ENCODE measurements at regions not wholly inside any gene's neighbourhood (a gene's known extent, or its start where the extent isn't known, plus 50 kb on each side); places are given as distances from the start of the nearest gene placed in this dataset.

DNA sequence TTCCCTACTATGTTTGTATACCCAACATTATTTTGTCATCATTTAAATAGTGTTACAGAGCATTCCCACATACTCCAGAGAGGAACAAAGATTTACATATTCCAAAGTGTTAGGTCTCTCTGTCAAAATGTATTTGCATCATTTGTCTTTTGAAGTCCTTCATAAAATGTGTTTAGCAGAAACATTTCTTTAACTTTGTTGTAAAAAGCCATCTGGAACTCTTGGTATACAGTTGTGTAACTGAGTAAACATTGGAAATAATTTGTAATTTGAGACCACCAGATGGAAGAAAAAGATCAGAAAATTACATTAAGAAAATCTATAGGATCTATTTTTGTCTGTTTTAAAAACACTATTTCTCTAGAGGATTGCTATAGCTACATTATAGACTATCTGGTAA, 56.6 kb upstream of the ALB start (continued):
- TF ChIP-seq, protein P1, sequence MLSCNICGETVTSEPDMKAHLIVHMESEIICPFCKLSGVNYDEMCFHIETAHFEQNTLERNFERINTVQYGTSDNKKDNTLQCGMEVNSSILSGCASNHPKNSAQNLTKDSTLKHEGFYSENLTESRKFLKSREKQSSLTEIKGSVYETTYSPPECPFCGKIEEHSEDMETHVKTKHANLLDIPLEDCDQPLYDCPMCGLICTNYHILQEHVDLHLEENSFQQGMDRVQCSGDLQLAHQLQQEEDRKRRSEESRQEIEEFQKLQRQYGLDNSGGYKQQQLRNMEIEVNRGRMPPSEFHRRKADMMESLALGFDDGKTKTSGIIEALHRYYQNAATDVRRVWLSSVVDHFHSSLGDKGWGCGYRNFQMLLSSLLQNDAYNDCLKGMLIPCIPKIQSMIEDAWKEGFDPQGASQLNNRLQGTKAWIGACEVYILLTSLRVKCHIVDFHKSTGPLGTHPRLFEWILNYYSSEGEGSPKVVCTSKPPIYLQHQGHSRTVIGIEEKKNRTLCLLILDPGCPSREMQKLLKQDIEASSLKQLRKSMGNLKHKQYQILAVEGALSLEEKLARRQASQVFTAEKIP (CRISPR knock-in tag; IDR thresholded peaks at IDR 0.05; ENCODE audit: borderline replicate concordance) = no peak
- peak; percentile 5 for TF ChIP-seq ASH2L (IDR thresholded peaks at IDR 0.05; ENCODE audit: insufficient read length, low read depth, low read length)
- TF ChIP-seq ZNF737 (CRISPR knock-in tag; IDR thresholded peaks at IDR 0.05; ENCODE audit: borderline replicate concordance) = no peak
- no peak for TF ChIP-seq ELF1 (CRISPR knock-in tag; IDR thresholded peaks at IDR 0.05)
- no peak for TF ChIP-seq MEIS2 (CRISPR knock-in tag; IDR thresholded peaks at IDR 0.05)
- no peak for TF ChIP-seq ZNF569 (CRISPR knock-in tag; IDR thresholded peaks at IDR 0.05; ENCODE audit: borderline replicate concordance)
- TF ChIP-seq, protein P2, sequence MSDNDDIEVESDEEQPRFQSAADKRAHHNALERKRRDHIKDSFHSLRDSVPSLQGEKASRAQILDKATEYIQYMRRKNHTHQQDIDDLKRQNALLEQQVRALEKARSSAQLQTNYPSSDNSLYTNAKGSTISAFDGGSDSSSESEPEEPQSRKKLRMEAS (IDR thresholded peaks at IDR 0.05) = no peak
- no peak for TF ChIP-seq SMARCE1 (IDR thresholded peaks at IDR 0.05; ENCODE audit: borderline replicate concordance)
- TF ChIP-seq RBFOX2 (IDR thresholded peaks at IDR 0.05; ENCODE audit: low read depth, low read length) = no peak
- no peak for TF ChIP-seq ONECUT2 (CRISPR knock-in tag; IDR thresholded peaks at IDR 0.05)
- TF ChIP-seq, protein P3, sequence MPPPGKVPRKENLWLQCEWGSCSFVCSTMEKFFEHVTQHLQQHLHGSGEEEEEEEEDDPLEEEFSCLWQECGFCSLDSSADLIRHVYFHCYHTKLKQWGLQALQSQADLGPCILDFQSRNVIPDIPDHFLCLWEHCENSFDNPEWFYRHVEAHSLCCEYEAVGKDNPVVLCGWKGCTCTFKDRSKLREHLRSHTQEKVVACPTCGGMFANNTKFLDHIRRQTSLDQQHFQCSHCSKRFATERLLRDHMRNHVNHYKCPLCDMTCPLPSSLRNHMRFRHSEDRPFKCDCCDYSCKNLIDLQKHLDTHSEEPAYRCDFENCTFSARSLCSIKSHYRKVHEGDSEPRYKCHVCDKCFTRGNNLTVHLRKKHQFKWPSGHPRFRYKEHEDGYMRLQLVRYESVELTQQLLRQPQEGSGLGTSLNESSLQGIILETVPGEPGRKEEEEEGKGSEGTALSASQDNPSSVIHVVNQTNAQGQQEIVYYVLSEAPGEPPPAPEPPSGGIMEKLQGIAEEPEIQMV (CRISPR knock-in tag; IDR thresholded peaks at IDR 0.05; ENCODE audit: low read depth) = no peak
- TF ChIP-seq ARNT2 (CRISPR knock-in tag; IDR thresholded peaks at IDR 0.05; ENCODE audit: low read depth) = no peak
- no peak for TF ChIP-seq ZNF207 (IDR thresholded peaks at IDR 0.05; ENCODE audit: borderline replicate concordance)
- TF ChIP-seq GATAD2A (CRISPR knock-in tag; IDR thresholded peaks at IDR 0.05) = peak; percentile 87
- no peak; the same call in 1 of the 2 replicates for TF ChIP-seq RCOR2 (CRISPR knock-in tag; IDR thresholded peaks at IDR 0.05)
- no peak for TF ChIP-seq YEATS4 (CRISPR knock-in tag; IDR thresholded peaks at IDR 0.05; ENCODE audit: borderline replicate concordance)
- TF ChIP-seq, protein P4, sequence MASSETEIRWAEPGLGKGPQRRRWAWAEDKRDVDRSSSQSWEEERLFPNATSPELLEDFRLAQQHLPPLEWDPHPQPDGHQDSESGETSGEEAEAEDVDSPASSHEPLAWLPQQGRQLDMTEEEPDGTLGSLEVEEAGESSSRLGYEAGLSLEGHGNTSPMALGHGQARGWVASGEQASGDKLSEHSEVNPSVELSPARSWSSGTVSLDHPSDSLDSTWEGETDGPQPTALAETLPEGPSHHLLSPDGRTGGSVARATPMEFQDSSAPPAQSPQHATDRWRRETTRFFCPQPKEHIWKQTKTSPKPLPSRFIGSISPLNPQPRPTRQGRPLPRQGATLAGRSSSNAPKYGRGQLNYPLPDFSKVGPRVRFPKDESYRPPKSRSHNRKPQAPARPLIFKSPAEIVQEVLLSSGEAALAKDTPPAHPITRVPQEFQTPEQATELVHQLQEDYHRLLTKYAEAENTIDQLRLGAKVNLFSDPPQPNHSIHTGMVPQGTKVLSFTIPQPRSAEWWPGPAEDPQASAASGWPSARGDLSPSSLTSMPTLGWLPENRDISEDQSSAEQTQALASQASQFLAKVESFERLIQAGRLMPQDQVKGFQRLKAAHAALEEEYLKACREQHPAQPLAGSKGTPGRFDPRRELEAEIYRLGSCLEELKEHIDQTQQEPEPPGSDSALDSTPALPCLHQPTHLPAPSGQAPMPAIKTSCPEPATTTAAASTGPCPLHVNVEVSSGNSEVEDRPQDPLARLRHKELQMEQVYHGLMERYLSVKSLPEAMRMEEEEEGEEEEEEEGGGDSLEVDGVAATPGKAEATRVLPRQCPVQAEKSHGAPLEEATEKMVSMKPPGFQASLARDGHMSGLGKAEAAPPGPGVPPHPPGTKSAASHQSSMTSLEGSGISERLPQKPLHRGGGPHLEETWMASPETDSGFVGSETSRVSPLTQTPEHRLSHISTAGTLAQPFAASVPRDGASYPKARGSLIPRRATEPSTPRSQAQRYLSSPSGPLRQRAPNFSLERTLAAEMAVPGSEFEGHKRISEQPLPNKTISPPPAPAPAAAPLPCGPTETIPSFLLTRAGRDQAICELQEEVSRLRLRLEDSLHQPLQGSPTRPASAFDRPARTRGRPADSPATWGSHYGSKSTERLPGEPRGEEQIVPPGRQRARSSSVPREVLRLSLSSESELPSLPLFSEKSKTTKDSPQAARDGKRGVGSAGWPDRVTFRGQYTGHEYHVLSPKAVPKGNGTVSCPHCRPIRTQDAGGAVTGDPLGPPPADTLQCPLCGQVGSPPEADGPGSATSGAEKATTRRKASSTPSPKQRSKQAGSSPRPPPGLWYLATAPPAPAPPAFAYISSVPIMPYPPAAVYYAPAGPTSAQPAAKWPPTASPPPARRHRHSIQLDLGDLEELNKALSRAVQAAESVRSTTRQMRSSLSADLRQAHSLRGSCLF (CRISPR knock-in tag; IDR thresholded peaks at IDR 0.05; ENCODE audit: borderline replicate concordance) = no peak
- no peak for TF ChIP-seq GATAD1 (CRISPR knock-in tag; IDR thresholded peaks at IDR 0.05)
- TF ChIP-seq FOXP1 (IDR thresholded peaks at IDR 0.05) = no peak
- peak; percentile 65 for TF ChIP-seq FOXP1 (CRISPR knock-in tag; IDR thresholded peaks at IDR 0.05)
- no peak for TF ChIP-seq PLRG1 (conservative IDR thresholded peaks at IDR 0.05)
- TF ChIP-seq NFIC (IDR thresholded peaks at IDR 0.05; ENCODE audit: low read length) = peak; percentile 65; the same call in 1 of the 2 replicates
- TF ChIP-seq, protein P5, sequence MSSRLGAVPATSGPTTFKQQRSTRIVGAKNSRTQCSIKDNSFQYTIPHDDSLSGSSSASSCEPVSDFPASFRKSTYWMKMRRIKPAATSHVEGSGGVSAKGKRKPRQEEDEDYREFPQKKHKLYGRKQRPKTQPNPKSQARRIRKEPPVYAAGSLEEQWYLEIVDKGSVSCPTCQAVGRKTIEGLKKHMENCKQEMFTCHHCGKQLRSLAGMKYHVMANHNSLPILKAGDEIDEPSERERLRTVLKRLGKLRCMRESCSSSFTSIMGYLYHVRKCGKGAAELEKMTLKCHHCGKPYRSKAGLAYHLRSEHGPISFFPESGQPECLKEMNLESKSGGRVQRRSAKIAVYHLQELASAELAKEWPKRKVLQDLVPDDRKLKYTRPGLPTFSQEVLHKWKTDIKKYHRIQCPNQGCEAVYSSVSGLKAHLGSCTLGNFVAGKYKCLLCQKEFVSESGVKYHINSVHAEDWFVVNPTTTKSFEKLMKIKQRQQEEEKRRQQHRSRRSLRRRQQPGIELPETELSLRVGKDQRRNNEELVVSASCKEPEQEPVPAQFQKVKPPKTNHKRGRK (CRISPR knock-in tag; IDR thresholded peaks at IDR 0.05) = no peak
- no peak for TF ChIP-seq ZNF253 (CRISPR knock-in tag; IDR thresholded peaks at IDR 0.05; ENCODE audit: borderline replicate concordance)
